Loucy (cell line): ENCODE measurements at regions not wholly inside any gene's neighbourhood (a gene's known extent, or its start where the extent isn't known, plus 50 kb on each side); places are given as distances from the start of the nearest gene placed in this dataset.
"Not testable (repeated sequence)": the region's sequence is repeated elsewhere in the genome, so short reads cannot be mapped to it uniquely, and the experiment has no call there.

Experiments
- H2AFZ ChIP-seq: fragments of 200-600 bp; sonication (generic); 2 replicates; pipeline ENCODE4 v1.6.0; 2016; ENCODE audit warnings: antibody characterized with exemption, mild to moderate bottlenecking, low read length, moderate library complexity
- H3F3A ChIP-seq: fragments of 200-600 bp; 2 replicates; pipeline ENCODE4 v1.6.0; 2016; ENCODE audit warnings: antibody characterized with exemption, low read depth, mild to moderate bottlenecking
- H3K27me3 ChIP-seq: fragments of 200-600 bp; sonication (generic); 2 replicates; pipeline ENCODE4 v1.6.1; 2014; ENCODE audit warnings: low read length, mild to moderate bottlenecking; ENCODE audit not compliant: insufficient read depth, poor library complexity, severe bottlenecking
- H3K36me3 ChIP-seq: fragments of 200-600 bp; sonication (generic); 2 replicates; pipeline ENCODE4 v1.6.1; 2016; ENCODE audit warnings: low read length; ENCODE audit not compliant: insufficient read depth
- H3K4me1 ChIP-seq: fragments of 200-600 bp; sonication (generic); 2 replicates; pipeline ENCODE4 v1.5.1; 2014; ENCODE audit warnings: low read length, mild to moderate bottlenecking; ENCODE audit not compliant: insufficient read depth, poor library complexity, severe bottlenecking
- H3K4me2 ChIP-seq: fragments of 200-600 bp; sonication (generic); 2 replicates; pipeline ENCODE4 v1.6.0; 2014; ENCODE audit warnings: antibody characterized with exemption, low read length, low read depth, mild to moderate bottlenecking; ENCODE audit not compliant: poor library complexity, severe bottlenecking
- H3K4me3 ChIP-seq: fragments of 200-600 bp; sonication (generic); 2 replicates; pipeline ENCODE4 v1.5.1; 2014; ENCODE audit warnings: low read length, mild to moderate bottlenecking, mixed read lengths; ENCODE audit not compliant: poor library complexity, severe bottlenecking
- H3K79me2 ChIP-seq: fragments of 200-600 bp; sonication (generic); 2 replicates; pipeline ENCODE4 v1.6.1; 2014; ENCODE audit warnings: low read length; ENCODE audit not compliant: insufficient read depth
- H3K9ac ChIP-seq: fragments of 200-600 bp; sonication (generic); 2 replicates; pipeline ENCODE4 v1.6.0; 2014; ENCODE audit warnings: mild to moderate bottlenecking, low read depth, low read length, moderate library complexity; ENCODE audit not compliant: poor library complexity, severe bottlenecking
- H3K9me2 ChIP-seq: fragments of 200-600 bp; sonication (generic); replicated peaks from 2 replicates; pipeline ENCODE4 v1.6.1; 2016; ENCODE audit warnings: low read depth, low read length, mixed read lengths
- H3K9me3 ChIP-seq: fragments of 200-600 bp; sonication (generic); 2 replicates; pipeline ENCODE4 v1.6.1; 2014; ENCODE audit warnings: mild to moderate bottlenecking, antibody characterized with exemption, low read length, low read depth; ENCODE audit not compliant: insufficient read depth
- H4K20me1 ChIP-seq: fragments of 200-600 bp; sonication (generic); 2 replicates; pipeline ENCODE4 v1.6.0; 2014; ENCODE audit warnings: antibody characterized with exemption, low read length, mild to moderate bottlenecking; ENCODE audit not compliant: insufficient read depth, poor library complexity, severe bottlenecking
- CTCF ChIP-seq: fragments of 200-600 bp; sonication (generic); conservative IDR thresholded peaks from 2 replicates; pipeline ENCODE4 v1.5.1; 2014; ENCODE audit warnings: mild to moderate bottlenecking, antibody characterized with exemption, low read length
- EZH2phosphoT487 ChIP-seq: fragments of 200-600 bp; IDR thresholded peaks from 2 replicates; pipeline ENCODE4 v1.6.1; 2018; ENCODE audit warnings: antibody characterized with exemption, mild to moderate bottlenecking, moderate library complexity, borderline replicate concordance

- TF ChIP-seq CTCF (no peak), EZH2phosphoT487 (no peak)
- Histone ChIP-seq H3K4me3 (no peak overlapping the region), H3K9me3 (no peaks in the 10 kb centered on the region), H3K9me2 (no peaks in the 10 kb centered on the region), H3K79me2 (no peaks in the 10 kb centered on the region), H3K9ac (no peak overlapping the region), H3K36me3 (no peaks in the 10 kb centered on the region), H4K20me1 (no peaks in the 10 kb centered on the region), H3K27me3 (no peaks in the 10 kb centered on the region), H3K4me1 (no peaks in the 10 kb centered on the region), H3K4me2 (no peak overlapping the region), H3F3A (no peaks in the 10 kb centered on the region), H2AFZ (no peak overlapping the region)
Observed at GRCh38 chr16:86886651-86887050, 308.3 kb downstream of the FOXL1 start.

GRCh38 chr16:86887416-86887815 lies 309.1 kb downstream of the FOXL1 start:
- Histone ChIP-seq H3K27me3 (no peaks in the 10 kb centered on the region), H3K9me2 (no peaks in the 10 kb centered on the region), H3K9me3 (no peaks in the 10 kb centered on the region), H4K20me1 (no peaks in the 10 kb centered on the region), H3K36me3 (no peaks in the 10 kb centered on the region), H3K9ac (no peak overlapping the region), H3F3A (no peaks in the 10 kb centered on the region), H3K79me2 (no peaks in the 10 kb centered on the region), H3K4me1 (no peaks in the 10 kb centered on the region), H3K4me3 (no peak overlapping the region), H2AFZ (no peak overlapping the region), H3K4me2 (no peak overlapping the region)
- no peak for TF ChIP-seq EZH2phosphoT487

GRCh38 chr16:86888231-86889053 lies 310.1 kb downstream of the FOXL1 start:
- no peak overlapping the region for H3K4me3 ChIP-seq
- no peaks in the 10 kb centered on the region for H3K79me2 ChIP-seq
- no peaks in the 10 kb centered on the region for H3K9me2 ChIP-seq
- H3K36me3 ChIP-seq = no peaks in the 10 kb centered on the region
- no peaks in the 10 kb centered on the region for H3K4me1 ChIP-seq
- TF ChIP-seq CTCF = no peak
- TF ChIP-seq EZH2phosphoT487 = no peak
- H2AFZ ChIP-seq = no peak overlapping the region
- H3K9me3 ChIP-seq = no peaks in the 10 kb centered on the region
- no peaks in the 10 kb centered on the region for H4K20me1 ChIP-seq
- no peak overlapping the region for H3K4me2 ChIP-seq
- no peaks in the 10 kb centered on the region for H3F3A ChIP-seq
- H3K9ac ChIP-seq = no peak overlapping the region
- no peaks in the 10 kb centered on the region for H3K27me3 ChIP-seq

- not testable (repeated sequence) for H3K9me3 ChIP-seq, H4K20me1 ChIP-seq, H3K4me3 ChIP-seq, H3K4me2 ChIP-seq, H2AFZ ChIP-seq, H3K79me2 ChIP-seq, H3K9me2 ChIP-seq, H3K4me1 ChIP-seq, H3K36me3 ChIP-seq, H3F3A ChIP-seq, H3K27me3 ChIP-seq, H3K9ac ChIP-seq
Observed at GRCh38 chr16:86889054-86889366, 310.7 kb downstream of the FOXL1 start.
